Trophoblast cell (in vitro differentiated cells and primary cell): ENCODE measurements at regions not wholly inside any gene's neighbourhood (a gene's known extent, or its start where the extent isn't known, plus 50 kb on each side); places are given as distances from the start of the nearest gene placed in this dataset.

Source experiments
- DNase-seq, 2 donors: peaks; one replicate each; pipeline ENCODE4 v3.0.0-alpha.2; 2016
- H2AFZ ChIP-seq: 2 replicates; pipeline ENCODE4 v1.6.1; 2013; ENCODE audit warnings: low read length, moderate library complexity, mild to moderate bottlenecking; ENCODE audit not compliant: insufficient read depth, poor library complexity
- H2AK5ac ChIP-seq: 2 replicates; pipeline ENCODE4 v1.6.1; 2013; ENCODE audit warnings: mild to moderate bottlenecking, low read length
- H2BK120ac ChIP-seq: 2 replicates; pipeline ENCODE4 v1.6.1; 2013; ENCODE audit warnings: low read length, mild to moderate bottlenecking, moderate library complexity; ENCODE audit not compliant: insufficient read depth, poor library complexity
- H2BK12ac ChIP-seq: 2 replicates; pipeline ENCODE4 v1.6.1; 2013; ENCODE audit warnings: mild to moderate bottlenecking, low read length, moderate library complexity
- H2BK5ac ChIP-seq: 2 replicates; pipeline ENCODE4 v1.6.1; 2013; ENCODE audit warnings: low read length, low read depth, moderate library complexity, mild to moderate bottlenecking; ENCODE audit not compliant: poor library complexity
- H3K14ac ChIP-seq: 2 replicates; pipeline ENCODE4 v1.6.1; 2013; ENCODE audit warnings: mild to moderate bottlenecking, low read length
- H3K18ac ChIP-seq: 2 replicates; pipeline ENCODE4 v1.6.1; 2013; ENCODE audit warnings: mild to moderate bottlenecking, low read length
- H3K23ac ChIP-seq: 2 replicates; pipeline ENCODE4 v1.6.1; 2013; ENCODE audit warnings: low read length
- H3K27ac ChIP-seq: 2 replicates; pipeline ENCODE4 v1.5.1; 2013; ENCODE audit warnings: low read depth, mild to moderate bottlenecking, inconsistent platforms, low read length, moderate library complexity
- H3K27me3 ChIP-seq: 2 replicates; pipeline ENCODE4 v1.6.1; 2013; ENCODE audit warnings: inconsistent platforms, mild to moderate bottlenecking, low read length, moderate library complexity; ENCODE audit not compliant: insufficient read depth
- H3K36me3 ChIP-seq, 2 experiments: 1 replicate in 1 of 2; 2 replicates in 1 of 2; pipeline ENCODE4 v1.6.1; 2013; ENCODE audit warnings: low read length in 2 of 2, mild to moderate bottlenecking in 2 of 2, moderate library complexity in 1 of 2; ENCODE audit not compliant: insufficient read depth in 2 of 2, control insufficient read depth in 1 of 2
- H3K4ac ChIP-seq: 2 replicates; pipeline ENCODE4 v1.6.1; 2013; ENCODE audit warnings: low read depth, mild to moderate bottlenecking, low read length, moderate library complexity
- H3K4me1 ChIP-seq, 2 experiments: 1 replicate in 1 of 2; 2 replicates in 1 of 2; pipeline ENCODE4 v1.6.1; 2013; ENCODE audit warnings: low read length in 2 of 2, mild to moderate bottlenecking in 2 of 2, moderate library complexity in 1 of 2; ENCODE audit not compliant: insufficient read depth in 2 of 2, control insufficient read depth in 1 of 2
- H3K4me2 ChIP-seq: 2 replicates; pipeline ENCODE4 v1.6.1; 2013; ENCODE audit warnings: inconsistent platforms, mild to moderate bottlenecking, low read length, moderate library complexity
- H3K4me3 ChIP-seq: 2 replicates; pipeline ENCODE4 v1.5.1; 2013; ENCODE audit warnings: mild to moderate bottlenecking, low read depth, low read length, inconsistent platforms
- H3K79me1 ChIP-seq: one replicate; pipeline ENCODE4 v1.6.1; 2013; ENCODE audit warnings: low read length
- H3K79me2 ChIP-seq: 2 replicates; pipeline ENCODE4 v1.6.1; 2013; ENCODE audit warnings: low read length, mild to moderate bottlenecking; ENCODE audit not compliant: control insufficient read depth, insufficient read depth, poor library complexity
- H3K9ac ChIP-seq: 2 replicates; pipeline ENCODE4 v1.6.1; 2013; ENCODE audit warnings: mild to moderate bottlenecking, low read length
- H3K9me3 ChIP-seq: 2 replicates; pipeline ENCODE4 v1.6.1; 2013; ENCODE audit warnings: low read depth, mild to moderate bottlenecking, control low read depth, inconsistent platforms, low read length; ENCODE audit not compliant: insufficient read depth
- H4K12ac ChIP-seq: 2 replicates; pipeline ENCODE4 v1.6.1; 2013; ENCODE audit warnings: low read depth, mild to moderate bottlenecking, low read length, moderate library complexity
- H4K8ac ChIP-seq: 2 replicates; pipeline ENCODE4 v1.6.1; 2013; ENCODE audit warnings: low read depth, mild to moderate bottlenecking, low read length, moderate library complexity
- H4K91ac ChIP-seq: one replicate; pipeline ENCODE4 v1.6.1; 2013; ENCODE audit warnings: low read depth, mild to moderate bottlenecking, low read length, moderate library complexity
- WGBS: extraction: QIAGEN DNeasy Blood & Tissue Kit; methylation state at CpG from one replicate; pipeline ENCODE4 v1.1.7; 2013; ENCODE audit warnings: missing lambda C conversion rate; ENCODE audit not compliant: insufficient read length, insufficient coverage; ENCODE audit errors: extremely low coverage; 5-methylcytosine and 5-hydroxymethylcytosine counted together

DNA sequence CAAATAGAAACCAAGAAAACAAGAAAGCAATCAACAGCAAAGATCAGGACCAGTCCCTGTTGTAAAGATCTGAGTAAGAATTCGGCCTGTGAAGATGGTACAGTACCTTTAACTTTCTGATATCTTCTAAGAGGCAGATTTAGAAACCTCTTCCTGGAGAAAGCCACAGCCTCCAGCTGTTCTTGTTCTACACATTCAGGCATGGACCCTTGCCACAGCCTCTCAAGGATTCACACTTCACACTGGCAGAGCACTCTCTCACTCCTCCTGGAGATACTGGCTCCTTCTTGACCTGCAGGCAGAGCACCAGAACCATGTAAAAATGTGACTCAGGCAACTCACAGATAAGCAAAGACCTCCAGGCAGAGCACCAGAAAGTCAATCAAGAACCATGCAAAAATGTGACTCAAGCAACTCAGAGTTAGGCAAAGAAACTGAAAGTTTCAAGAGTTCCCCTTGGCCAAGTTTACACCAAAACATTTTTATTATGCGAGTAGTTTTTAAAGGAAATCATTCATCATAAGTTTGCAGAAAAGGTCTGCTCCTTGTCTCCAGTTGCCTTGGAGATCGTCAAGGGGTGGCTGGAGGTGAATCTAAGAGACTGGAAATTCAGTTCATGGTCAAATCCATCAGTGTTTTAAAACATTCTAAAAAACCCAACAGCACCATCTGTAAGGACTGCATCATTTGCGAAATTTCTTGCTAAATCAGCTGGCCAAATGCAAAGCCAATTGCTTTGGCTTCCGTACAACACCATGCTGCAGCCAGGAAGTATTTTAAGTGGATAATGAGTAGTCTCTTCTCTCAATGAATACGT is 119.3 kb upstream of the MDM1 start:
- H3K4ac ChIP-seq: no peak overlapping the region
- no peaks in the 10 kb centered on the region for H3K27me3 ChIP-seq
- no peak overlapping the region for H4K8ac ChIP-seq
- H3K18ac ChIP-seq: no peak overlapping the region
- H3K9me3 ChIP-seq: no peaks in the 10 kb centered on the region
- peaks cover under 1 to 2% of the 10 kb centered on the region in 2 experiments for H3K4me1 ChIP-seq
- no peak overlapping the region for H2BK12ac ChIP-seq
- H3K14ac ChIP-seq: no peak overlapping the region
- H2BK5ac ChIP-seq: no peak overlapping the region
- no peak overlapping the region for H4K12ac ChIP-seq
- H2AK5ac ChIP-seq: no peak overlapping the region
- no peak overlapping the region for H3K27ac ChIP-seq
- no peaks in the 10 kb centered on the region for H3K79me2 ChIP-seq
- peak; percentile 72 to 77 for DNase-seq
- no CpG with 5 or more reads among the region's 6 CpGs for WGBS
- H4K91ac ChIP-seq: no peak overlapping the region
- H3K4me3 ChIP-seq: no peak overlapping the region
- no peak overlapping the region for H2AFZ ChIP-seq
- no peak overlapping the region for H3K23ac ChIP-seq
- no peak overlapping the region for H2BK120ac ChIP-seq
- H3K79me1 ChIP-seq: no peaks in the 10 kb centered on the region
- H3K9ac ChIP-seq: no peak overlapping the region
- H3K36me3 ChIP-seq: no peaks in the 10 kb centered on the region
- no peak overlapping the region for H3K4me2 ChIP-seq

- Histone ChIP-seq H2BK12ac (no peak overlapping the region), H3K4me3 (no peak overlapping the region), H4K12ac (no peak overlapping the region), H3K4me1 (peaks cover 0 to 2% of the 10 kb centered on the region in 2 experiments), H2AFZ (no peak overlapping the region), H2BK120ac (no peak overlapping the region), H3K18ac (no peak overlapping the region), H3K4me2 (no peak overlapping the region), H3K27ac (no peak overlapping the region), H3K9ac (no peak overlapping the region), H3K4ac (no peak overlapping the region), H3K14ac (no peak overlapping the region), H4K91ac (no peak overlapping the region), H3K9me3 (no peaks in the 10 kb centered on the region), H2BK5ac (no peak overlapping the region), H3K79me1 (no peaks in the 10 kb centered on the region), H3K27me3 (no peaks in the 10 kb centered on the region), H2AK5ac (no peak overlapping the region), H3K36me3 (no peaks in the 10 kb centered on the region), H4K8ac (no peak overlapping the region), H3K23ac (no peak overlapping the region), H3K79me2 (no peaks in the 10 kb centered on the region)
- DNase-seq: no peak
- WGBS: no CpG with 5 or more reads among the region's 3 CpGs
These were observed 120.0 kb upstream of the MDM1 start for GRCh38 chr12:68452078-68452715.

DNA sequence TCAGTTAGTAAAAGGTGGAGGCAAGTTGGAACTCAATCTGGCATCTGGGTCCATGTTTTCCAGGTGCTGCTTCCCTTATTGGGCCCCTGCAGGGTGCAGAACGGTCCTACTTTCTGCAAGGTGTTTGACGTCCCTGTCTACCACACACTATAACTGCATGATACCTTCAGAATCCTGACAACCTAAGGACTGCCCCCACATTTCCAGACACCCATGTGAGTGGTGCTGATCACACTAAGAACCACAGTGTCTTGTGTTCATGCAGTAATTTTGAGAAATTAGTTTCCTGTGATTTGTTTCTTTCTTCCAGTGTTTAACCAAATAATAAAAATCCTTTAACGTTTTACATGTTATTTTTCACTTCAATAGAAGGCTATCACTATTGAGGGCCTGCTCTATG is 121.1 kb upstream of the MDM1 start:
- Histone ChIP-seq H3K18ac (no peak overlapping the region), H2BK5ac (no peak overlapping the region), H3K79me2 (no peaks in the 10 kb centered on the region), H3K27me3 (no peaks in the 10 kb centered on the region), H3K27ac (no peak overlapping the region), H4K8ac (no peak overlapping the region), H4K12ac (no peak overlapping the region), H3K4me2 (no peak overlapping the region), H2AK5ac (no peak overlapping the region), H3K9ac (no peak overlapping the region), H3K23ac (no peak overlapping the region), H2BK120ac (no peak overlapping the region), H3K36me3 (no peaks in the 10 kb centered on the region), H2BK12ac (no peak overlapping the region), H2AFZ (no peak overlapping the region), H4K91ac (no peak overlapping the region), H3K9me3 (no peaks in the 10 kb centered on the region), H3K4me1 (peaks cover 0 to 2% of the 10 kb centered on the region in 2 experiments), H3K4me3 (no peak overlapping the region), H3K4ac (no peak overlapping the region), H3K79me1 (no peaks in the 10 kb centered on the region), H3K14ac (no peak overlapping the region)
- DNase-seq: no peak
- no CpG with 5 or more reads among the region's 3 CpGs for WGBS

GRCh38 chr12:68453876-68454275 is 121.7 kb upstream of the MDM1 start:
- Histone ChIP-seq H3K79me2 (no peaks in the 10 kb centered on the region), H2AK5ac (no peak overlapping the region), H3K79me1 (no peaks in the 10 kb centered on the region), H3K36me3 (no peaks in the 10 kb centered on the region), H3K18ac (no peak overlapping the region), H4K91ac (no peak overlapping the region), H3K4me1 (peaks cover 0 to 2% of the 10 kb centered on the region in 2 experiments), H3K14ac (no peak overlapping the region), H3K23ac (no peak overlapping the region), H2BK12ac (no peak overlapping the region), H4K8ac (no peak overlapping the region), H2BK5ac (no peak overlapping the region), H3K27me3 (no peaks in the 10 kb centered on the region), H2AFZ (no peak overlapping the region), H3K4me3 (no peak overlapping the region), H3K9me3 (no peaks in the 10 kb centered on the region), H4K12ac (no peak overlapping the region), H3K4me2 (no peak overlapping the region), H3K27ac (no peak overlapping the region), H3K4ac (no peak overlapping the region), H2BK120ac (no peak overlapping the region), H3K9ac (no peak overlapping the region)
- WGBS: no CpG with 5 or more reads among the region's 5 CpGs
- peak in 1 of 2 donors; percentile 44 for DNase-seq
